K562 (cell line): ENCODE measurements at regions not wholly inside any gene's neighbourhood (a gene's known extent, or its start where the extent isn't known, plus 50 kb on each side); places are given as distances from the start of the nearest gene placed in this dataset.

Source experiments
- ATAC-seq: fragments of 200-7000 bp; cut with Tn5 transposase; 3 replicates; pipeline ENCODE4 v1.9.1; 2020; ENCODE audit warnings: moderate library complexity
- BruUV-seq: library from RNA; stranded (reverse); fragments of 400-500 nt; replicated peaks from 2 replicates; lab custom pipeline; 2021; lab: Mats Ljungman, UMichigan
- CTCF ChIA-PET: fragments of 300-600 bp; formaldehyde crosslinking; extraction: SDS; loops from one replicate; lab custom pipeline; 2021; ENCODE audit warnings: low intra/inter-chr PET ratio; lab: Yijun Ruan, JAX
- POLR2A ChIA-PET: fragments of 300-600, 350-650 bp; sonication (Branson Sonifier 250); formaldehyde crosslinking; extraction: SDS; loops from one replicate; lab custom pipeline; 2021; ENCODE audit warnings: antibody characterized with exemption, inconsistent platforms; lab: Yijun Ruan, JAX
- DNase-seq, 4 experiments: peaks; one replicate each; pipeline versions ENCODE4 v3.0.0 to v3.0.0-alpha.2; 2011 to 2018; ENCODE audit warnings: low spot score in 3 of 4, mixed read lengths in 3 of 4; ENCODE audit errors: extremely low read depth in 1 of 4
- FAIRE-seq: peaks from 2 replicates; lab custom pipeline; 2011; peaks lifted over from hg19 to GRCh38; lab: Jason Lieb, UNC
- H2AFZ ChIP-seq: 2 replicates; pipeline ENCODE4 v1.6.0; 2011; ENCODE audit warnings: low read depth, low read length, control low read depth, inconsistent platforms
- H3K27ac ChIP-seq: fragments of 200-600 bp; 3 replicates; pipeline ENCODE4 v1.8.0; 2011; ENCODE audit warnings: low read depth, mild to moderate bottlenecking, control low read depth, inconsistent platforms, low read length, moderate library complexity, mixed read lengths; ENCODE audit errors: extremely low read depth
- H3K27me3 ChIP-seq, 2 experiments: fragments of 300-600 bp in 1 of 2; 2 replicates in 1 of 2; 3 replicates in 1 of 2; pipeline versions ENCODE4 v1.6.0 to v1.8.0; 2011; ENCODE audit warnings: inconsistent platforms in 2 of 2, low read length in 2 of 2, mild to moderate bottlenecking in 1 of 2, mixed read lengths in 1 of 2, moderate library complexity in 1 of 2; ENCODE audit not compliant: control insufficient read depth in 2 of 2, insufficient read depth in 2 of 2
- H3K36me3 ChIP-seq: fragments of 300-600 bp; 3 replicates; pipeline ENCODE4 v1.8.0; 2011; ENCODE audit warnings: mild to moderate bottlenecking, low read length, inconsistent platforms; ENCODE audit not compliant: control insufficient read depth, insufficient read depth
- H3K4me1 ChIP-seq, 2 experiments: fragments of 200-600 bp in 1 of 2; replicated peaks in 1 of 2; 2 replicates in 1 of 2; 3 replicates in 1 of 2; pipeline versions ENCODE4 v1.5.1 to v1.8.0; 2011; ENCODE audit warnings: inconsistent platforms in 2 of 2, low read length in 2 of 2, mild to moderate bottlenecking in 1 of 2, mixed read lengths in 1 of 2, moderate library complexity in 1 of 2; ENCODE audit not compliant: control insufficient read depth in 2 of 2, insufficient read depth in 2 of 2
- H3K4me2 ChIP-seq: 2 replicates; pipeline ENCODE4 v1.6.1; 2011; ENCODE audit warnings: low read length, control low read depth, inconsistent platforms, mixed read lengths; ENCODE audit not compliant: insufficient read depth
- H3K4me3 ChIP-seq: fragments of 200-600 bp; sonication (generic), shearing (Covaris generic); 2 replicates; pipeline ENCODE4 v1.5.1; 2016; ENCODE audit warnings: control low read depth, inconsistent platforms
- H3K79me2 ChIP-seq: fragments of 200-600 bp; 3 replicates; pipeline ENCODE4 v1.8.0; 2011; ENCODE audit warnings: low read length, inconsistent platforms; ENCODE audit not compliant: control insufficient read depth, insufficient read depth
- H3K9ac ChIP-seq, 2 experiments: 2 replicates each; pipeline versions ENCODE4 v1.6.0 to v1.6.1; 2011; ENCODE audit warnings: low read depth in 2 of 2, low read length in 2 of 2, control low read depth in 1 of 2, inconsistent platforms in 1 of 2, mild to moderate bottlenecking in 1 of 2, mixed read lengths in 1 of 2; ENCODE audit not compliant: insufficient read depth in 1 of 2
- H3K9me1 ChIP-seq: one replicate; pipeline ENCODE4 v1.6.0; 2011; ENCODE audit warnings: inconsistent platforms, mild to moderate bottlenecking, low read length, moderate library complexity; ENCODE audit not compliant: control insufficient read depth, insufficient read depth
- H3K9me3 ChIP-seq: replicated peaks from 2 replicates; pipeline ENCODE4 v1.5.1; 2011; ENCODE audit warnings: low read depth, low read length, inconsistent platforms; ENCODE audit not compliant: control insufficient read depth, insufficient read depth
- H4K20me1 ChIP-seq: replicated peaks from 2 replicates; pipeline ENCODE4 v1.6.1; 2011; ENCODE audit warnings: low read length, inconsistent platforms, mixed read lengths; ENCODE audit not compliant: control insufficient read depth, insufficient read depth
- BDP1 ChIP-seq: IDR thresholded peaks from 3 replicates; pipeline ENCODE4 v1.6.1; 2011; ENCODE audit not compliant: insufficient read length, insufficient read depth
- CBX1 ChIP-seq: sonication (generic); IDR thresholded peaks from 2 replicates; pipeline ENCODE4 v1.6.1; 2016; ENCODE audit warnings: antibody characterized with exemption, low read depth, mild to moderate bottlenecking
- CTCF ChIP-seq, 3 experiments: IDR thresholded peaks in 2 of 3; conservative IDR thresholded peaks in 1 of 3; 2 replicates each; pipeline ENCODE4 v1.5.1; 2011 to 2012; ENCODE audit warnings: low read length in 3 of 3, mild to moderate bottlenecking in 3 of 3, control low read depth in 2 of 3, improper control_type of control experiment in 1 of 3, inconsistent platforms in 1 of 3, low read depth in 1 of 3, mixed read lengths in 1 of 3, moderate library complexity in 1 of 3; ENCODE audit not compliant: insufficient read depth in 2 of 3
- JUNB ChIP-seq: fragments of 450-650 bp; formaldehyde crosslinking; conservative IDR thresholded peaks from 2 replicates; pipeline ENCODE4 v1.4.0; 2020; ENCODE audit warnings: mild to moderate bottlenecking
- MCM3 ChIP-seq: fragments of 450-650 bp; IDR thresholded peaks from 2 replicates; pipeline ENCODE4 v1.6.1; 2016
- POLR2AphosphoS2 ChIP-seq: IDR thresholded peaks from 2 replicates; pipeline ENCODE4 v1.6.1; 2012; ENCODE audit warnings: low read length, improper control_type of control experiment
- PRMT5 ChIP-seq: sonication (generic); formaldehyde crosslinking; IDR thresholded peaks from 2 replicates; pipeline ENCODE4 v1.5.0; 2020; ENCODE audit warnings: missing genetic modification reagents
- RBM25 ChIP-seq: fragments of 200-400 bp; formaldehyde crosslinking; IDR thresholded peaks from 2 replicates; pipeline ENCODE4 v1.6.1; 2018; ENCODE audit warnings: low read length, low read depth, moderate library complexity; ENCODE audit not compliant: severe bottlenecking
- SRSF3 ChIP-seq: fragments of 200-400 bp; formaldehyde crosslinking; IDR thresholded peaks from 2 replicates; pipeline ENCODE4 v1.6.1; 2016; ENCODE audit warnings: mild to moderate bottlenecking, low read length, moderate library complexity; ENCODE audit not compliant: insufficient read depth
- TCFL5 ChIP-seq: fragments of 250-450 bp; sonication (Bioruptor Pico); conservative IDR thresholded peaks from 2 replicates; pipeline ENCODE4 v1.6.1; 2021; ENCODE audit warnings: mild to moderate bottlenecking, moderate library complexity, matching md5 sums
- XRCC4 ChIP-seq: IDR thresholded peaks from one replicate; pipeline ENCODE4 v1.6.1; 2011; ENCODE audit not compliant: insufficient read depth, insufficient read length; ENCODE audit errors: extremely low read depth
- WGBS: fragments of 100-300 bp; shearing (Covaris generic); methylation state at CpG from one replicate; pipeline ENCODE4 v1.1.6; 2016; ENCODE audit warnings: low coverage, mixed read lengths; ENCODE audit not compliant: insufficient coverage; ENCODE audit errors: missing lambda C conversion rate; 5-methylcytosine and 5-hydroxymethylcytosine counted together
- in situ Hi-C: fragments of 300-500 bp; cut with MboI; formaldehyde crosslinking; loops from 4 replicates; pipeline ENCODE4 v1.15.0; 2018; ENCODE audit warnings: inconsistent platforms, mixed read lengths
- intact Hi-C: fragments of 100-400 bp; cut with micrococcal nuclease; formaldehyde crosslinking; loops from 2 replicates; pipeline ENCODE4 v1.14.2; 2022
- TF ChIP-seq, protein P1 (sequence below): sonication (generic); formaldehyde crosslinking; IDR thresholded peaks from 2 replicates; pipeline ENCODE4 v1.5.0; 2020; ENCODE audit warnings: missing genetic modification reagents
- TF ChIP-seq, protein P2 (sequence below): fragments of 250-450 bp; sonication (Bioruptor Pico); IDR thresholded peaks from 2 replicates; pipeline ENCODE4 v1.5.0; 2021; ENCODE audit warnings: mild to moderate bottlenecking, borderline replicate concordance
- TF ChIP-seq, protein P3 (sequence below): sonication (generic); formaldehyde crosslinking; IDR thresholded peaks from 2 replicates; pipeline ENCODE4 v1.4.0; 2020; ENCODE audit warnings: mild to moderate bottlenecking, missing genetic modification reagents

- peak in 2 of 3 experiments; percentile 17 to 28; a peak in 2 of 6 replicates for TF ChIP-seq CTCF (IDR thresholded peaks at IDR 0.05 in 2 of 3, conservative IDR thresholded peaks at IDR 0.05 in 1 of 3; ENCODE audit: insufficient read depth in 2 of 3, low read depth in 1 of 3, low read length in 3 of 3)
- TF ChIP-seq RBM25: peak; percentile 68
- TF ChIP-seq, all 486 proteins: peak for 6
These were observed 80.8 kb upstream of the ARAP3 start (continued) for GRCh38 chr5:141762790-141763368.

GRCh38 chr5:141762316-141762715, 80.3 kb upstream of the ARAP3 start:
- Histone ChIP-seq H4K20me1 (peaks cover 3% of the 10 kb centered on the region; the same call in 1 of the 2 replicates), H3K4me1 (no peaks in the 10 kb centered on the region), H3K9me1 (no peaks in the 10 kb centered on the region), H3K27me3 (peaks cover 23 to 88% of the 10 kb centered on the region in 2 experiments; a peak in 4 of 5 replicates), H3K4me2 (no peak overlapping the region), H3K36me3 (no peaks in the 10 kb centered on the region), H3K4me3 (no peak overlapping the region), H3K79me2 (no peaks in the 10 kb centered on the region), H3K9me3 (no peaks in the 10 kb centered on the region), H3K27ac (no peak overlapping the region), H3K9ac (no peak overlapping the region), H2AFZ (no peak overlapping the region)
- ChIA-PET POLR2A (interaction anchor here (0.7 kb wide), 1 partner anchor 64 kb away, joined by 3 read pairs; no protein-coding TSS in a partner anchor), CTCF (no interaction called here)
- ATAC-seq (no peak), DNase-seq (no peak), FAIRE-seq (no peak)
- no TSS peak for BruUV-seq
- WGBS: 0% methylated on average over 11 of the region's 11 CpGs
- TF ChIP-seq, protein P1, sequence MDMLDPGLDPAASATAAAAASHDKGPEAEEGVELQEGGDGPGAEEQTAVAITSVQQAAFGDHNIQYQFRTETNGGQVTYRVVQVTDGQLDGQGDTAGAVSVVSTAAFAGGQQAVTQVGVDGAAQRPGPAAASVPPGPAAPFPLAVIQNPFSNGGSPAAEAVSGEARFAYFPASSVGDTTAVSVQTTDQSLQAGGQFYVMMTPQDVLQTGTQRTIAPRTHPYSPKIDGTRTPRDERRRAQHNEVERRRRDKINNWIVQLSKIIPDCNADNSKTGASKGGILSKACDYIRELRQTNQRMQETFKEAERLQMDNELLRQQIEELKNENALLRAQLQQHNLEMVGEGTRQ (CRISPR knock-in tag): no peak
- TF ChIP-seq TCFL5 (CRISPR knock-in tag) (no peak), CBX1 (no peak), SRSF3 (no peak), JUNB (CRISPR knock-in tag) (no peak), XRCC4 (no peak), PRMT5 (no peak), POLR2AphosphoS2 (no peak), MCM3 (no peak), BDP1 (no peak)
- TF ChIP-seq, protein P2, sequence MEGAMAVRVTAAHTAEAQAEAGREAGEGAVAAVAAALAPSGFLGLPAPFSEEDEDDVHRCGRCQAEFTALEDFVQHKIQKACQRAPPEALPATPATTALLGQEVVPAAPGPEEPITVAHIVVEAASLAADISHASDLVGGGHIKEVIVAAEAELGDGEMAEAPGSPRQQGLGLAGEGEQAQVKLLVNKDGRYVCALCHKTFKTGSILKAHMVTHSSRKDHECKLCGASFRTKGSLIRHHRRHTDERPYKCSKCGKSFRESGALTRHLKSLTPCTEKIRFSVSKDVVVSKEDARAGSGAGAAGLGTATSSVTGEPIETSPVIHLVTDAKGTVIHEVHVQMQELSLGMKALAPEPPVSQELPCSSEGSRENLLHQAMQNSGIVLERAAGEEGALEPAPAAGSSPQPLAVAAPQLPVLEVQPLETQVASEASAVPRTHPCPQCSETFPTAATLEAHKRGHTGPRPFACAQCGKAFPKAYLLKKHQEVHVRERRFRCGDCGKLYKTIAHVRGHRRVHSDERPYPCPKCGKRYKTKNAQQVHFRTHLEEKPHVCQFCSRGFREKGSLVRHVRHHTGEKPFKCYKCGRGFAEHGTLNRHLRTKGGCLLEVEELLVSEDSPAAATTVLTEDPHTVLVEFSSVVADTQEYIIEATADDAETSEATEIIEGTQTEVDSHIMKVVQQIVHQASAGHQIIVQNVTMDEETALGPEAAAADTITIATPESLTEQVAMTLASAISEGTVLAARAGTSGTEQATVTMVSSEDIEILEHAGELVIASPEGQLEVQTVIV (CRISPR knock-in tag): no peak
- TF ChIP-seq, protein P3, sequence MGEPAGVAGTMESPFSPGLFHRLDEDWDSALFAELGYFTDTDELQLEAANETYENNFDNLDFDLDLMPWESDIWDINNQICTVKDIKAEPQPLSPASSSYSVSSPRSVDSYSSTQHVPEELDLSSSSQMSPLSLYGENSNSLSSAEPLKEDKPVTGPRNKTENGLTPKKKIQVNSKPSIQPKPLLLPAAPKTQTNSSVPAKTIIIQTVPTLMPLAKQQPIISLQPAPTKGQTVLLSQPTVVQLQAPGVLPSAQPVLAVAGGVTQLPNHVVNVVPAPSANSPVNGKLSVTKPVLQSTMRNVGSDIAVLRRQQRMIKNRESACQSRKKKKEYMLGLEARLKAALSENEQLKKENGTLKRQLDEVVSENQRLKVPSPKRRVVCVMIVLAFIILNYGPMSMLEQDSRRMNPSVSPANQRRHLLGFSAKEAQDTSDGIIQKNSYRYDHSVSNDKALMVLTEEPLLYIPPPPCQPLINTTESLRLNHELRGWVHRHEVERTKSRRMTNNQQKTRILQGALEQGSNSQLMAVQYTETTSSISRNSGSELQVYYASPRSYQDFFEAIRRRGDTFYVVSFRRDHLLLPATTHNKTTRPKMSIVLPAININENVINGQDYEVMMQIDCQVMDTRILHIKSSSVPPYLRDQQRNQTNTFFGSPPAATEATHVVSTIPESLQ (CRISPR knock-in tag): no peak
- intact Hi-C loops (loop anchor here (10.0 kb wide), 1 partner anchor 202 kb away; the partner anchor contains the start of gene RNF14), in situ Hi-C loops (no loop called here)
